ENCODE measurements at regions not wholly inside any gene's neighbourhood (a gene's known extent, or its start where the extent isn't known, plus 50 kb on each side); places are given as distances from the start of the nearest gene placed in this dataset.
"Not testable (repeated sequence)": the region's sequence is repeated elsewhere in the genome, so short reads cannot be mapped to it uniquely, and the experiment has no call there.

- DNase-seq = no peak
- intact Hi-C loops (cut with micrococcal nuclease) = no loop called here
- ATAC-seq = peak; percentile 40
Measured at GRCh38 chr22:22714600-22715335, 70.4 kb downstream of the GGTLC2 start.

GRCh38 chr22:22716136-22716665 lies 71.8 kb downstream of the GGTLC2 start:
- no peak for ATAC-seq
- intact Hi-C loops (cut with micrococcal nuclease) = no loop called here

GRCh38 chr22:22717664-22718063 lies 73.2 kb downstream of the GGTLC2 start:
- DNase-seq (no peak), ATAC-seq (no peak)
- intact Hi-C loops (cut with micrococcal nuclease) = no loop called here

More at GRCh38 chr22:22716136-22716665, 71.8 kb downstream of the GGTLC2 start:
- no peak for DNase-seq

GRCh38 chr22:22720201-22720723 lies 75.8 kb downstream of the GGTLC2 start:
- ATAC-seq (peak; percentile 63), DNase-seq (no peak)

GRCh38 chr22:22720724-22721261 lies 76.4 kb downstream of the GGTLC2 start:
- ATAC-seq (peak; percentile 62), DNase-seq (no peak)
- intact Hi-C loops (cut with micrococcal nuclease) = no loop called here

More at GRCh38 chr22:22720201-22720723, 75.8 kb downstream of the GGTLC2 start:
- intact Hi-C loops (cut with micrococcal nuclease) = no loop called here

GRCh38 chr22:22721681-22722354 lies 77.4 kb downstream of the GGTLC2 start:
- no peak for DNase-seq

GRCh38 chr22:22728382-22728781 lies 84.0 kb downstream of the GGTLC2 start:
- ATAC-seq (no peak), DNase-seq (no peak)
- intact Hi-C loops (cut with micrococcal nuclease) = no loop called here

More at GRCh38 chr22:22721681-22722354, 77.4 kb downstream of the GGTLC2 start:
- intact Hi-C loops (cut with micrococcal nuclease) = no loop called here
- no peak for ATAC-seq

- ATAC-seq (no peak), DNase-seq (no peak)
- intact Hi-C loops (cut with micrococcal nuclease) = no loop called here
Measured at GRCh38 chr22:22730655-22731373, 86.4 kb downstream of the GGTLC2 start.

GRCh38 chr22:22731374-22731676 lies 86.9 kb downstream of the GGTLC2 start:
- ATAC-seq = no peak

GRCh38 chr22:22733006-22733405 lies 88.6 kb downstream of the GGTLC2 start:
- ATAC-seq; intact Hi-C loops (cut with micrococcal nuclease); DNase-seq: not testable (repeated sequence)

More at GRCh38 chr22:22731374-22731676, 86.9 kb downstream of the GGTLC2 start:
- intact Hi-C loops (cut with micrococcal nuclease) = no loop called here
- no peak for DNase-seq

GRCh38 chr22:22733881-22734373 lies 89.5 kb downstream of the GGTLC2 start:
- no peak for DNase-seq
- ATAC-seq = no peak
- intact Hi-C loops (cut with micrococcal nuclease) = no loop called here

GRCh38 chr22:22734395-22735272 lies 90.2 kb downstream of the GGTLC2 start:
- DNase-seq; intact Hi-C loops (cut with micrococcal nuclease); ATAC-seq: not testable (repeated sequence)

- intact Hi-C loops (cut with micrococcal nuclease); ATAC-seq: not testable (repeated sequence)
Measured at GRCh38 chr22:22735276-22735675, 90.9 kb downstream of the GGTLC2 start.

GRCh38 chr22:22735695-22736611 lies 91.5 kb downstream of the GGTLC2 start:
- intact Hi-C loops (cut with micrococcal nuclease) = no loop called here
- DNase-seq (no peak), ATAC-seq (no peak)

More at GRCh38 chr22:22735276-22735675, 90.9 kb downstream of the GGTLC2 start:
- not testable (repeated sequence) for DNase-seq

GRCh38 chr22:22737590-22737989 lies 93.2 kb downstream of the GGTLC2 start:
- DNase-seq (no peak), ATAC-seq (no peak)
- intact Hi-C loops (cut with micrococcal nuclease) = no loop called here

GRCh38 chr22:22738959-22739585 lies 94.7 kb downstream of the GGTLC2 start:
- intact Hi-C loops (cut with micrococcal nuclease) = no loop called here
- no peak for ATAC-seq
- no peak for DNase-seq
